ENCODE measurements at regions not wholly inside any gene's neighbourhood (a gene's known extent, or its start where the extent isn't known, plus 50 kb on each side); places are given as distances from the start of the nearest gene placed in this dataset.

GRCh38 chr6:27138837-27139755, 108.4 kb upstream of the PRSS16 start:
- TF ChIP-seq CTCF (IDR thresholded peaks at IDR 0.05; ENCODE audit: low read depth, low read length) (no peak), MYC (IDR thresholded peaks at IDR 0.05; ENCODE audit: low read depth, low read length) (peak; percentile 11), POLR2A (IDR thresholded peaks at IDR 0.05; ENCODE audit: extremely low read depth, insufficient read length) (peak; percentile 97)

All from NB4 (cell line).